ENCODE measurements at regions not wholly inside any gene's neighbourhood (a gene's known extent, or its start where the extent isn't known, plus 50 kb on each side); places are given as distances from the start of the nearest gene placed in this dataset.
"Not testable (repeated sequence)": the region's sequence is repeated elsewhere in the genome, so short reads cannot be mapped to it uniquely, and the experiment has no call there.

DNA sequence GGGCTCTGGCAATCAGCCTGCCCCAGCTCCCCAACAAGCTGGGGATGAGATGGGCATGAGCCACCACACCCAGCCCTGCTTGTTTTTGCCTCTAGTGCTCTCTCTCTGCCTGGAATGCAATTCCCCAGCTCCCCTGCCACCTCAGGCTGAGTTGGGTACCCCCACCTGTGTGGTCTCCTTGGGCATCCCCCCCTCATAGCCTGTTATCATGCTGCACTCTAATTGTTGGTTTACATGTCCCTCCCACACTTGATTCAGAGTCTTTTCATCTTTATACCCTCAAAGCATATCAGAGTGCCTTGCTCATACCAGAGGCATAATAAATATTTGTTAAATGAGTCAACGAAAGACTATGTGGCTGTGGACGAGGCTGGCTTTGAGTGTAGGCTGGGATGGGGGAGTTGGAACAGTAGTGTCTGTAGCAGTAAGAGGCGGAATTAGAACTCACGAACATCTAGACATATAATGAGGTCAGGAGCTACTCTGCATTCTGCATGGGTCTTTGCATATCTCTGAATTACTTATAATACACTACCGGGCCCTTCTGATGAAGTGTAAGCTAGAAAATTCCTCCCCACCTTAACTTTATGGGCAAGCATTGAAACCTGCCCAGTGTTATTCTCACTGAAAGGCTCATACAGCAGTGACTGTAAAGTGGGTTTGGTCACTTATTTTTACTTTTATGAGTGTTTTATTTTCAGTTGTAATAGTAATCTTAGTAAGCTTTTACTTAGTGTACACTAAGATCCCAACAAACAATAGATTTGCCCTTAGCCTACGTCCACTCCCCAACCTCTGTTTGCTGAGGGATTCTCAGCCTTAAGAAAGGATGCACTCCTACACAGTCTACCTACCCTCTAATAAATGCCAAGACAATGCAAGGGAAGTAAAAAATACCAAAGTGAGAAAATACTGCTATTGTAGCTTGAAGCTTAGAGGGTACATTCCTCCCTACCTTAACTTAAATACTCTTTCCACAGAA lies 58.7 kb downstream of the EDN1 start:
- no peak for DNase-seq

GRCh38 chr6:12350644-12351170 lies 60.5 kb downstream of the EDN1 start:
- DNase-seq: no peak

GRCh38 chr6:12351672-12352071 lies 61.5 kb downstream of the EDN1 start:
- no peak for DNase-seq

DNA sequence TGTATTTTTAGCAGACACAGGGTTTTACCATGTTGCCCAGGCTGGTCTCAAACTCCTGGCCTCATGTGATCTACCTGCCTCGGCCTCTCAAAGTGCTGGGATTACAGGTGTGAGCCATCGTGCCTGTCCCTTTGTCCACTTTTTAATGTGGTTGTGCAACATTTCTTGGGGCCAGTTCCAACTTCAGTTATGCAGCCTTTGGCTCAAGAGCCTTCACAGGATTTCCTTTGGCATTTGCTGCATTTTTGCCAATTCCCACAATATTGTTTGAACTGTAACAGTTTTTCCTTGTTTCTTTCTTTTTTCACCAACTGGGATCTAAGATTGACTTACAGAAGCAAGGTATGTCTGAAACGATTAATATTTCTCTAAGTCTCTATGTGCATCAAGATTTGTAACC lies 63.6 kb downstream of the EDN1 start:
- DNase-seq: no peak

GRCh38 chr6:12354499-12354898 lies 64.3 kb downstream of the EDN1 start:
- DNase-seq: no peak

DNA sequence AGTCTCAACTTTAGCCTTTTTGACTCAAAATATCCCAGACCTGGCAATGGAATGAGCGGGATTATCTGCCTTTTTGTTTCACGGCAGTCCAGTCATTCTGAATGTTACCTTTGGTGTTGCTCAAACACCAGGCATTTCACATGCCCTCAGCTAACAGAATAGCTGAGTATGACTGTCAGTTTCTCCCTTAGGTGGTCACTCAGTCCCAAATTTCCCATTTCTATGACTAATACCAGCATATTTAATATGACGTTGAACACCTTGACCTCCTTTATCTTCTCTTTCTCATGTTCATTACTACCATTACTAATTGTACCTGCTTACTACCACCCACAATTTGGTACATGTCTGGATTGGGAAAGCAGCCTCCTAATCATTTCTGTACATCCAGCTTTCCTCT lies 65.2 kb downstream of the EDN1 start:
- DNase-seq: no peak

DNA sequence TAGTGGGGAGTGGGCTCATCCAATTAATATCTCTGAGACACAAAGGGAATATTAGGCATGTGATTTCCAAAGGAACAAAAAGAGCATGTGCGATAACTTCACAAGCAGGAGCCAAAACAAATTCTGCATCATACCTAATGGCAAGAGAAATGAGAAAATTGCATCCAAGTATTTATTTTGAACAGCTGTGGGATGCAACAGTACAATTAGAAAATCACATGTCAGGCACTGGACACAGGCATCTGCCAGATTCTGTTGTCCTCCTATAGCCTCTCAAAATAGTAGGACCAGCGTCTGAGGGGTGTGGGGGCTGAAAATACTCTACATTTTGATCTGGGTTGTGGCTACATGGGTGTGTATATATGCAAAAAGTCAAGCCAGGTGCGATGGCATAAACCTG lies 66.3 kb downstream of the EDN1 start:
- no peak for DNase-seq

DNA sequence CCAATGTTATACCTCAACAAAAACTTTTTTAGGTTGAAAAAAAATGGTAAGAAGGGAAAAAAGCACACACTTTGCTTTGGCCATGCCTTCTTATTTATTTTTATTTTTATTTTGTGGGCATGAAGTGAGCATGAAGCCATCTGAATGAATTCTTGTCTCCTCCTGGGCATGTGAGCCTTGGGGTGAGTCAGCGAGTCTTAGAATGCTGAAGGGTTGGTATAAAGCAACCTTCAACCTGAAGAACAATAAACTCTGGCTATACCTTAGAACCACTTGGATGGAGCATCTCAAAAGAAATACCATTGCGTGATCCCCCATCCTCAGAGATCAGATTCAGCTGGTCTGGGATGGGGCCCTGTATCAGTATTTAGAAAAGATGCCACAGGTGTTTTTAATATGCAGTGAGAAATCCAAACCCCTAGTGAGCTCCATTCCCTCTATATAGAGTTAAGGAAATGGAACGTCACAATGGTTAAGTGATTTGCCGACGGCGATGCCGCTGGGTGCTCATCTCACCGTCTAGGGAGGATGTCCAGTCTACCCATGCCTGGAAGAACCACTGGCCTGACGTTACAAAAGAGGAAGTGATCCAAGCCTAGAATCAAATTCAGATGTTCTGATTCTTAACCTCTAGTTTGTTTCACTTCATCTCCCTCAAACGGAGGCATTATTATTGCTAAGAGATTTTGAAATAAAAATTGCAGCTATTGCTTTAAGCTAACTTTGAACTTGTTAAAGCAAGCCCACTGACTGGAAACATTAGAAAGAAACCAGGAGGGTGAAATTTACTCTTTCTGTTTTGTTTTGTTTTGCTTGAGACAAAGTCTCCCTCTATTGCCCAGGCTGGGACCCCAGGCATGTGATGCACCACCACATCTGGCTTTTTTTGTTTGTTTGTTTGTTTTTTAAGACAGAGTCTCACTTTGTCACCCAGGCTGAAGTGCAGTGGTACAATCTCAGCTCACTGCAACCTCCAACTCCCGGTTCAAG lies 67.1 kb downstream of the EDN1 start:
- DNase-seq: no peak

DNA sequence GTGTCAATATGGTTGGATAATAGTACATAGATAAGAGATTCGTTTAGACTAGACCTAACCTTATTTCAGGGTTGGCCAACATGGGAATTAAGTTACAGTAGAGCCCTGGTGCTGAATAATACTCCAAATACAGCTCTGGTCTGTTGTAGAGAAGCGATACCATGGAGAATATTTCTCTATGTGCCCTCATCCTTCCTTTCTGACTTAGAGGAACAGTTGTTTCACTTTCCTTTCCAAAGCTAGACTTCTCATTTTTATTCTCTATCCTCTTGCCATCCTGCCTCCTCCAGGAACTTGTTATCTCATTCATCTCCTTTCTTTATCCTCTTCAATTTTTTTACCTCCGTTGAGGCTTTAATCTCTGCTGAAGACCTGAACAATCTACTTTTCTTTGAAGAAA lies 68.9 kb downstream of the EDN1 start:
- DNase-seq: no peak

DNA sequence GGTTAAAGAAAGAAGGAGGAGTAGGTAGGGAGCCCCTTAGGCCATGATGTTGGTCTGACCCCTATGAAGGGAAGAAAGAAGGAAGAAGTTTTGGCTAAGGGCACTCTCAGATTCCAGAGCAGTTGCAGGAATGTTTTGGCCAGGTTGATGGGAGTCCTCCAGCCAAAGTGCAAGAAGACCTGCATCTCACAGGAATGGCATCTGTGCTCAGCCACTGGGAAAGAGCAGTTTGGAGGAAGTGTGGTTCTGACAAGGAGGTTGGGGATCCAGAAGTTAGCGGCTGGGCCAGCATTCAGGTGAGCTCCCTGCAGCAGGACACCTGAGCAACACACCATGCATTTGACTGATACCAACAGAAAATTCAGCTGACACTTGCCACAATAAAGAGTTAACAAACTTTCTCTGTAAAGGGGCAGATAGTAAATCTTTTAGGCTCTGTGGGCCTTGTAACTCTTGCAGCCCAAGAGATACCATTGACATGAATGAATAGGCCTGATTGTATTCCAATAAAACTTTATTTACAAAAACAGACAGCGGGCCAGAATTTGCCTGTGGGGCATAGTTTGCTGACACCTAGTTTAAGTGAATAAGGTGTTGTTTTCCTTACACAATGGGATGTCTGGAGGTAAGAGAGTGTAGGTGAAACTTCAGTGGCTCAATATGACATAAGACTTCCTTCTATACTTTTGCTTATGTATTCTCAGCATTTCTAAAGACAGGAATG lies 71.0 kb downstream of the EDN1 start:
- no peak for DNase-seq

DNA sequence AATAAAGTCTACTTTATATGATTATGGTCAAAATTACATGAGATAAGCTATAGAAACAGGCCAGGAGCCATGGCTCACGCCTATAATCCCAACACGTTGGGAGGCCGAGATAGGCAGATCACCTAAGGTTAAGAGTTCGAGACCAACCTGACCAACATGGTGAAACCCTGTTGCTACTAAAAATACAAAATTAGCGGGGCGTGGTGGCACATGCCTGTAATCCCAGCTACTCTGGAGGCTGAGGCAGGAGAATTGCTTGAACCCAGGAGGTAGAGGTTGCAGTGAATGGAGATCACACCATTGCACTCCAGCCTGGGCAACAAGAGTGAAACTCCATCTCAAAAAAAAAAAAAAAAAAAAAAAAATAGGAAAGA lies 73.1 kb downstream of the EDN1 start:
- not testable (repeated sequence) for DNase-seq

DNA sequence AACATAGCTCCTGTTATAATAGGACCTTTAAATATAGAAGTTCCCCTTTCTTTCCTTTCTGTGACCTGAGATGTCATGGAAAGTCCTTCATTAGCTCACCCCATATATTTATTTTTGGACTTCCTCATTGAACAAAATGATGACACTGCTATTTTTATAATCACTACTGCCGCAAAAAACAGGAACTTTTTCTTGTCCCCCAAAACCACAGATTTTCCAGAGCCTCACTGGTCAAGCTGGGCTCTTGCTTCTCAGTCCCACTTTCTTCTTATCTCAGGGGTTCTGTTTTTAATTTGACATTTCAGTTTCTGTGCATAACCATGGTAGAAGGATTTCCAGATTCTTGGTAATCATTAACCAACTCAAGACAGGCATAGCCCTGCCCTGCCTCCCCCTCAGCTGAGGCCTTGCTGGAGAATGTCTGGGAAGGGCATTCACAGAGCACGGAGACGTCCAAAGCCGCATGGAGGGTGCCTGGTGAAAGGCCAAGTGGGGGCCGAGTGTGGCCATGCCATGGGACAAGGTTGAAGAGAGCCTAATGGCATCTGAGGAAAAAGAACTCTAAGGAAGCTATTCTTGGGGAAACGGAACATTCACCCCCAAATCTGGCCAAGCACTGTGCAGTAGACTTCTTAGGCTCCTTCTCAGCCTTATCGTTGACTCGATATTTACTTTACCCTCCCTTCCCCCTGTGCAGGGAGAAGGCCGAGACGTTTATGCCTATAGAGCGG lies 73.7 kb downstream of the EDN1 start:
- no peak for DNase-seq

DNA sequence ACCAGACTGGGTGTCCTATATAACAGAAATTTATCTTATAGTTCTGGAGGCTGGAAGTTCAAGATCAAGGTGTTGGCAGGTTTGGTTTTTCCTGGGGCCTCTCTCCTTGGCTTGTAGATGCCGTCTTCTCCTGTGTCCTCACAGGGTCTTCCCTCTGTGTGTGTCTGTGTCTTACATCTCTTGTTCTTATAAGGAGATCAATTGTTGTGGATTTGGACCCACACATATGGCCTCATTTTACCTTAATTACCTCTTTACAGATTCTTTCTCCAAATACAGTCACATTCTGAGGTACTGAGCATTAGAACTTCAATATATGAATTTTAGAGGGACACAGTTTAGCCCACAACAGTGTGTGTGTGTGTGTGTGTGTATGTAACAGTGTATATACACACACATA lies 74.5 kb downstream of the EDN1 start:
- DNase-seq: no peak

DNA sequence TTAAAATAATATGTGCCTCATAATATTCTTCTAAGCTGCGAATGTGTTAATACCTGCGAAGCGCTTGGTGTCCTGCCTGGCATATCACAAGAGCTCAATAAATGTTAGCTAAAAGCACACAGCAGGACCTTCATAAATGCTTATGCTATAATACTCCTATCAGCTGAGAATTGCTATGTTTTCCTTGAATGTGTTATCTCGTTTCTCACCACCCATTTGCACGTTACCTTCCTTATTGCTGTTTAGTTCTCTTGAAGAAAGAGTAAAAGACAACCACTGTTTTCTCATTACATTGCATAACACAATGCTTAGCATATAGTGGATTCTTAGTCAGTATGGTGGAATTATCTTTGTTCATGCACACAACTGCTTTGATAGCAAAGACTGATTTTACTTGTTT lies 76.6 kb downstream of the EDN1 start:
- DNase-seq: no peak

GRCh38 chr6:12367412-12367811 lies 77.3 kb downstream of the EDN1 start:
- no peak for DNase-seq

DNA sequence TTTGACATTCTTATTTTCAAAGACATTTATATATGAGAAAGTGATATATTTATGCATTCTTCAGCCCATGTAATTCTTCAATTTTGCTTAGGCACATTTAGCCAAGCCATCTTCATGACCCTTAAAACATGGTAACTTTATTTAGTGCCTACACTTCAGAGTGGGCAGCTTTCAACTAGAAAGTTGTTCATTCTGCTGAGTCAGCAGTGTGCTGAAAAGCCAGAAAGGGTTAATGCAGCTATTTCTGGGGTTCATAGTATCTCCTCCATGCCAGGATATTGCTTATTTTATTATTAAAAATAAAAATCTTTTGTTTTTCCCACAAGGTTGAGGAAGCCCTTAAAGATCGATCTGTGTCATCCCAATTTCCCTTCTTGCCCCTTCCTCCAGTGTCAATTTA lies 79.2 kb downstream of the EDN1 start:
- no peak for DNase-seq

DNA sequence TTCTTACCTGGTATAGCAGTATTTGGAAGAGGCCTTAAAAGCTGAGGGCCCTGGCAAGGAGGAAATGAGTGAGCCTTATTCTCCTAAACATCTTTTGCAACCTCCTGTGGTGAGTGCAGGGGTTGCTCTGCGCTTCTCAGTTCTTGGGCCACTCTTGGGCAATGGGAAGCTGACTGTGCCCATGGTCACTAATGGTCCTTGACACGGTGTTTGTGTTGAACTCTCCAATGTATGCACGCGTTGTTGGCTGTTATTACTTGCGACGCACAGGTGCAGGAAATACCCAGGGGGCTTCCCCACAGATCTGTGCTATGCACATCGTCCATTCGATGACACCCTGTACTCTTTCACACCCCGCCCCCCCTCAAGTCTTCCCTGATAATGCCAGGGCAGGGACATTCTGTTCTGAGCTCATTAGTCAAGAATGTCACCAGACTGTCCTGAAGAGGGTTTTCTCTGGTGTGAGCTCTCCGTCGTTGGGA lies 79.7 kb downstream of the EDN1 start:
- no peak for DNase-seq

DNA sequence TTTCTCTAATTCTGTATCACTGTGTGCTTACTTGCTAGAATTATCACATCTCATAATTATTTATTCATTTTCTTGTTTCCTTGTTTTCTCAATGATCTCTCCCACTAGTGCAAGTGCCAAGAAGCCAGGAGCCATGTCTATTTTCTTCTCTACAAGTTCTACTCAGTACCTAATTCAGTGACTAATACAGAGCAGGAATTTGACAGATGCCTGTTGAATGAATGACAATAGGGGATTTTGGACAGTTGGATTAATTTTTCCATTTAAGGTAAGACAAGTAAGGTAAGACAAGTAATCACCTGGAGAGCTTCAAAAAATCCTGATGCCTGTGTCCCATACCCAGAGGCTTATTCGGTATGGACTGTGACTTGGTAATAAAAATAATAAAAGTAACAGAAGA lies 81.0 kb downstream of the EDN1 start:
- no peak for DNase-seq

- no peak for DNase-seq
Observed at GRCh38 chr6:12371641-12372146, 81.5 kb downstream of the EDN1 start.

DNA sequence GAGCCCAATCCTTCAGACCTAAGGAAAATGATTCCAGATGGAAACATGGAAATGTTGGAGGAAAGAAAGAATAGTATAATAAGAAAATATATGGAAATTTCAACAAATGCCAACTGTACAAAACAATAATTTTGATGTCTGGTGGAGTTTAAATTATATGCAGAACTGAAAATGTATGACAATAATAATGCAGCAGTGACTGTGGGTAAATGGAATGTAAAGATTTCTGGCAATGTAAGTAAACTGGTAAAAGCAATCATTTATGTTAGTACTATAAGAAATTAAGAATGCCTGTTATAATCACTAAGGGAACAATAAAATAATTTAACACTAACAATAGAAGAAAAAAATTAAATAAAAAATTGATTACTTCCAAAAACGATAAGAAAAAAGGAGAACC lies 89.0 kb downstream of the EDN1 start:
- DNase-seq: no peak

DNA sequence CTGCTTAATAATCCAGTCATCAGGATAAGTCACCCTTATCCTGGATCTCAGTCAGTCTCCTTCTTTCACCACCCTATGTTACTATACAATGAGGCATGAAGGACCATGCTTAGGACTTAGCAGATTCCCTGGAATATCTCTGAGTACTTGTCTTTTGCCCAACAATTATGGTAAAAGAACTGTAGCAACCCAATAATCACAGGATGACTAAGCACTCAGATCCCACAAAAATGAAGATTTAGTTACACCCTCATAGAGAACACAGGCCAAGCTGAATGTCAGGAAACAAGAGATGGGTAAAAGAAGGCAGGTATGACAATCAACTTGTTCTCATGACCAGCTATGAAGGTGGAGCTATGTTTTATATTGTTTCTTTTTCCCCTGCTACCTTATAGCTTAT lies 91.4 kb downstream of the EDN1 start:
- no peak for DNase-seq

- DNase-seq: no peak
Observed at GRCh38 chr6:12383448-12383847, 93.3 kb downstream of the EDN1 start.
